HFFc6 (cell line): ENCODE measurements at regions not wholly inside any gene's neighbourhood (a gene's known extent, or its start where the extent isn't known, plus 50 kb on each side); places are given as distances from the start of the nearest gene placed in this dataset.

Source experiments
- DNase-seq: peaks from one replicate; pipeline ENCODE4 v3.0.0-alpha.2; 2018
- H3K27ac Mint-ChIP-seq: 2 replicates; pipeline ENCODE4 v1.8.0; 2020; ENCODE audit warnings: mild to moderate bottlenecking, mixed read lengths
- H3K27me3 Mint-ChIP-seq: 2 replicates; pipeline ENCODE4 v1.8.0; 2021; ENCODE audit warnings: mild to moderate bottlenecking, moderate library complexity, mixed read lengths; ENCODE audit not compliant: insufficient read depth
- H3K36me3 Mint-ChIP-seq: 2 replicates; pipeline ENCODE4 v1.8.0; 2021; ENCODE audit warnings: low read depth, mixed read lengths
- H3K4me1 Mint-ChIP-seq: 2 replicates; pipeline ENCODE4 v1.8.0; 2020; ENCODE audit warnings: low read depth, mixed read lengths
- H3K4me3 Mint-ChIP-seq: 2 replicates; pipeline ENCODE4 v1.8.0; 2020; ENCODE audit warnings: mild to moderate bottlenecking, moderate library complexity, mixed read lengths
- H3K9me3 Mint-ChIP-seq: 2 replicates; pipeline ENCODE4 v1.8.0; 2020; ENCODE audit warnings: mild to moderate bottlenecking, mixed read lengths
- CTCF ChIP-seq: fragments of 200-600 bp; sonication (generic); IDR thresholded peaks from 2 replicates; pipeline ENCODE4 v1.5.0; 2021; ENCODE audit warnings: antibody characterized with exemption, mild to moderate bottlenecking

GRCh38 chr2:120817136-120817955, 81.7 kb downstream of the GLI2 start:
- Mint-ChIP-seq H3K9me3 (no peaks in the 10 kb centered on the region), H3K27ac (peak overlapping the region; percentile 97), H3K4me3 (no peak overlapping the region), H3K4me1 (peaks cover 56% of the 10 kb centered on the region), H3K27me3 (peaks cover 4% of the 10 kb centered on the region), H3K36me3 (peaks cover 20% of the 10 kb centered on the region; the same call in 1 of the 2 replicates)
- TF ChIP-seq CTCF: no peak
- no peak for DNase-seq

GRCh38 chr2:120817956-120818325, 82.3 kb downstream of the GLI2 start:
- Mint-ChIP-seq H3K4me3 (no peak overlapping the region), H3K4me1 (peaks cover 56% of the 10 kb centered on the region), H3K27me3 (peaks cover 4% of the 10 kb centered on the region), H3K9me3 (no peaks in the 10 kb centered on the region), H3K27ac (peak overlapping the region; percentile 97), H3K36me3 (peaks cover 14% of the 10 kb centered on the region; the same call in 1 of the 2 replicates)
- no peak; the same call in 1 of the 2 replicates for TF ChIP-seq CTCF
- DNase-seq: no peak

GRCh38 chr2:120818441-120818920, 82.8 kb downstream of the GLI2 start:
- H3K36me3 Mint-ChIP-seq: peaks cover 15% of the 10 kb centered on the region; the same call in 1 of the 2 replicates
- H3K27me3 Mint-ChIP-seq: peaks cover 4% of the 10 kb centered on the region
- peak overlapping the region; percentile 97 for H3K27ac Mint-ChIP-seq
- H3K4me3 Mint-ChIP-seq: peak overlapping the region; percentile 31; the same call in 1 of the 2 replicates
- TF ChIP-seq CTCF: no peak
- peak; percentile 92 for DNase-seq
- no peaks in the 10 kb centered on the region for H3K9me3 Mint-ChIP-seq
- peaks cover 58% of the 10 kb centered on the region for H3K4me1 Mint-ChIP-seq

DNA sequence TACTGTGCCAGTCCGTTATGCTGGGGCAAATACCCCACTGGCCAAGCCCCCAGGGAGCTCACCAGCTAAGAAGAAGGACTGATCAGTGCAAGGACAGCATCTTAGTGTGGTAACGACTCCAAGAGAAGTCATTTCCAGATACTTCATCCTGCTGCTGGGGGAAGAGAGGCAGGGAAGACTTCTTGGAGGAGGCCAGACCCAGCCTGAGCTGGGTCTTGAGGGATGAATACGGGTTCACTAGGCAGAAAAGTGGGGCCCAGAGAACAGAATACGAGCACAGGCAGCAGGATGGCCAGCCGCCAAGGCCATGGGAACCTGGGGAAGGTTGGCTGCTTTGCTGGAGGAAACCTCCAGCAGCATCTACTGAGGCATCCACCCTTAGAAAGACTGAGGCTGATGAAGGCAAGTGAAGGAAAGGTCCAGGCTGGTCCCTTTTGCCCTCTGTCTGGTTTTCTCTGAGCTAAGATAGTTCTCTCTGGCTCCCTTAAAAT, 84.1 kb downstream of the GLI2 start:
- H3K36me3 Mint-ChIP-seq: peaks cover 16% of the 10 kb centered on the region; the same call in 1 of the 2 replicates
- no peak for DNase-seq
- no peak for TF ChIP-seq CTCF
- H3K9me3 Mint-ChIP-seq: no peaks in the 10 kb centered on the region
- peak overlapping the region; percentile 97 for H3K27ac Mint-ChIP-seq
- peaks cover 66% of the 10 kb centered on the region for H3K4me1 Mint-ChIP-seq
- peak overlapping the region; percentile 84 for H3K4me3 Mint-ChIP-seq
- peaks cover 4% of the 10 kb centered on the region for H3K27me3 Mint-ChIP-seq

DNA sequence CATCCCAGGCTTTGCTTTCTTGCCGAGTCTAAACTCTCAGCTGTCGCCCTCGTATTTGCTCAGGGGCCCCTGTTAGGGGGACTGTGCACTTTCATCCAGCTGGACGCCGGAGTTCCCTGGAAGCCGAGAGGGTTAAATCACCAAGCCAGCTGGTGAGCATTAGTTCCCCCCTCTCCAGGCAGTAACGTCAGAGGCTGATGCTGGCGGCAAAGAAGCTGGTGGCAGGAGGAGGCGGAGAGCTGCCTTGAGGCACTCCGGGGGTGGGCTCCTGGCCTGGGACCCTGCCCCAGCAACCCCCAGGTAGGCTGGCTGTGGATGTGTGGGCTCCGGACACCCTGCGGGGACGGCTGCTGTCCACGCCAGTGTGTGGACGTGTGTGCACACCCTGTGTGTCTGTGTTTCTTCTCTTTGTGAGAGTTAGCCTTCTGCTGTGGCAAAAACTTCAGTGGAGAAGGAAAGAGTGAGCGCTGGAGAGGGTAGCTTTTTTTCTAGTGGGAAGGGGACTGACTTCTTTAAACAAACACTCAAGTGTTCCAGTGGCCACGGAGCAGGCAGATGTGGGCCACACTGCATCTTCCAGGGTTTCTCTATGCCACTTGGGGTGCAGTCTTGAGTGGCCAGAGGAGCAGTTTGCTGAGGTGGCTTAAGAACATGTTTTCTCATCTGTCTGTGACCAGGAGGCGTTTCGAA, 84.7 kb downstream of the GLI2 start:
- peaks cover 4% of the 10 kb centered on the region for H3K27me3 Mint-ChIP-seq
- no peaks in the 10 kb centered on the region for H3K9me3 Mint-ChIP-seq
- no peak for TF ChIP-seq CTCF
- peak overlapping the region; percentile 84 for H3K4me3 Mint-ChIP-seq
- peaks cover 16% of the 10 kb centered on the region; the same call in 1 of the 2 replicates for H3K36me3 Mint-ChIP-seq
- DNase-seq: peak; percentile 70
- peaks cover 69% of the 10 kb centered on the region for H3K4me1 Mint-ChIP-seq
- H3K27ac Mint-ChIP-seq: peak overlapping the region; percentile 97
